ENCODE measurements at regions not wholly inside any gene's neighbourhood (a gene's known extent, or its start where the extent isn't known, plus 50 kb on each side); places are given as distances from the start of the nearest gene placed in this dataset.
A peak's percentile ranks its signal among the peaks of the same experiment; 100 is the strongest.
"Not testable (repeated sequence)": the region's sequence is repeated elsewhere in the genome, so short reads cannot be mapped to it uniquely, and the experiment has no call there.

DNA sequence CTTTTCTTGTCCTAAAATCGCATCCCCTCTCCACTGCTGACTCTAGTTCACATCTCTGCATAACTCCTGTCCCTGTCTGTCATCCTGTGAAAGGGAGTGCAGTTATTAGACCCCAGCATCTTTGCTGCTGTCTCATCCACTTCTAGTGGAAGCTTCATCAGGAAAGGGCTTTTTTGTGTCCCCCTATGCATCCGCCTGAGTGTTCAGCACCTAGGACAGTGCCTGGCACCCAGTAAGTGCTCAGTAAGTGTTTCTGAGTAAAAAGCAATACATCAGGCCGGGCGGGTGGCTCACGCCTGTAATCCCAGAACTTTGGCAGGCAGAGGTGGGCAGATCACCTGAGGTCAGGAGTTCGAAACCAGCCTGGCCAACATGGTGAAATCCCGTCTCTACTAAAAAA is 211.8 kb upstream of the FOXK1 start:
- peak; percentile 16 for DNase-seq (ENCODE audit: low read depth, low spot score)
- Mint-ChIP-seq H3K4me3 (no peak overlapping the region), H3K36me3 (ENCODE audit: low read depth) (no peaks in the 10 kb centered on the region), H3K27ac (ENCODE audit: unreplicated experiment) (no peak overlapping the region), H3K27me3 (ENCODE audit: low read depth) (peaks cover 26% of the 10 kb centered on the region), H3K4me1 (no peaks in the 10 kb centered on the region), H3K9me3 (no peaks in the 10 kb centered on the region)
- TF ChIP-seq, protein P1, sequence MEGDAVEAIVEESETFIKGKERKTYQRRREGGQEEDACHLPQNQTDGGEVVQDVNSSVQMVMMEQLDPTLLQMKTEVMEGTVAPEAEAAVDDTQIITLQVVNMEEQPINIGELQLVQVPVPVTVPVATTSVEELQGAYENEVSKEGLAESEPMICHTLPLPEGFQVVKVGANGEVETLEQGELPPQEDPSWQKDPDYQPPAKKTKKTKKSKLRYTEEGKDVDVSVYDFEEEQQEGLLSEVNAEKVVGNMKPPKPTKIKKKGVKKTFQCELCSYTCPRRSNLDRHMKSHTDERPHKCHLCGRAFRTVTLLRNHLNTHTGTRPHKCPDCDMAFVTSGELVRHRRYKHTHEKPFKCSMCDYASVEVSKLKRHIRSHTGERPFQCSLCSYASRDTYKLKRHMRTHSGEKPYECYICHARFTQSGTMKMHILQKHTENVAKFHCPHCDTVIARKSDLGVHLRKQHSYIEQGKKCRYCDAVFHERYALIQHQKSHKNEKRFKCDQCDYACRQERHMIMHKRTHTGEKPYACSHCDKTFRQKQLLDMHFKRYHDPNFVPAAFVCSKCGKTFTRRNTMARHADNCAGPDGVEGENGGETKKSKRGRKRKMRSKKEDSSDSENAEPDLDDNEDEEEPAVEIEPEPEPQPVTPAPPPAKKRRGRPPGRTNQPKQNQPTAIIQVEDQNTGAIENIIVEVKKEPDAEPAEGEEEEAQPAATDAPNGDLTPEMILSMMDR (conservative IDR thresholded peaks at IDR 0.05), result no peak

DNA sequence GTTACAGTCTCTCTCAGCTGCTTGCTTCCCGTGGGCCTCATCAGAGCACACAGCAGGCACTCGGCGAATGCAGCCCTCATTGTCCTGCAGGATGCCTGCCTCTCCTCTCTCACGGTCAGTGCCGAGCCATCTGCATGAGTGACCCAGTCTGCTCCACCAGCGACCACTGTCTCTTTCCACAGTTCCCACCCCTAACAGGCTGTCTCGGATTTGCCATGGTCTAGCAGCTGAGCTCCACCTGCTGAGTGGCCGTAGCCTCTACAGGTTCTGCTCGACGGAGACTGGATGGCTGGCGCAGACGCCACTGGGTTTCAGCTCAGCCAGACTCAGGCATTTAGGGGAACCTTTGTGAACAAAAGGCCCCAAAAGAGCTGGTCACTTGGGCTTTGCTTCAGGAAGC is 209.4 kb upstream of the FOXK1 start:
- no peaks in the 10 kb centered on the region for H3K36me3 Mint-ChIP-seq (ENCODE audit: low read depth)
- H3K27ac Mint-ChIP-seq (ENCODE audit: unreplicated experiment), result no peak overlapping the region
- H3K27me3 Mint-ChIP-seq (ENCODE audit: low read depth), result peaks cover 18% of the 10 kb centered on the region
- H3K4me1 Mint-ChIP-seq, result no peaks in the 10 kb centered on the region
- peak; percentile 4 for DNase-seq (ENCODE audit: low read depth, low spot score)
- H3K9me3 Mint-ChIP-seq, result no peaks in the 10 kb centered on the region
- TF ChIP-seq, protein P1 (conservative IDR thresholded peaks at IDR 0.05), result no peak
- H3K4me3 Mint-ChIP-seq, result no peak overlapping the region

GRCh38 chr7:4479367-4480039 is 202.6 kb upstream of the FOXK1 start:
- peaks cover 2% of the 10 kb centered on the region for H3K36me3 Mint-ChIP-seq (ENCODE audit: low read depth)
- H3K4me1 Mint-ChIP-seq, result no peaks in the 10 kb centered on the region
- H3K9me3 Mint-ChIP-seq, result peaks cover 10% of the 10 kb centered on the region
- H3K27ac Mint-ChIP-seq (ENCODE audit: unreplicated experiment), result no peak overlapping the region
- no peak overlapping the region for H3K4me3 Mint-ChIP-seq
- TF ChIP-seq, protein P1 (conservative IDR thresholded peaks at IDR 0.05), result peak; percentile 73
- DNase-seq (ENCODE audit: low read depth, low spot score), result peak; percentile 36
- H3K27me3 Mint-ChIP-seq (ENCODE audit: low read depth), result peaks cover 5% of the 10 kb centered on the region

- H3K9me3 Mint-ChIP-seq, result peaks cover 10% of the 10 kb centered on the region
Observed at GRCh38 chr7:4480131-4480530, 202.0 kb upstream of the FOXK1 start.

DNA sequence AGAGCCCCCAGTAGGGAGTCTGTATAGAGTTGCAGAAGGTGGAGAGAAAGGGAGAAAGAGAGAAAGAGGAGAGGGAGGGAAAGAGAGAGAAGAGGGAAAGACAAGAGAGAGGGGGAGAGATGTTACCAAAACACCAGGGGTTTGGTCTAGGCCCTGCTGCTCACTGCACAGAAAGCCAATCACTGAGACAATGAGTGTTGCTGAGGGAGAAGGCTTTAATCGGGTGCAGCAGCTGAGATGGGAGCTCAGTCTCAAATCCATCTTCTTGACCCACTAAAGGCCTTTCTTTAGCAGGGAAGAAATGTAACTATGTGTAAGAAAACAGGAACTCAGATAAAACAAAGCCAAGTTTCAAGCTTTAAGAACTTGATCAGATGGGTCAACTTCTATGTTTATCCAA is 198.2 kb upstream of the FOXK1 start:
- Mint-ChIP-seq H3K9me3 (peaks cover 10% of the 10 kb centered on the region), H3K36me3 (ENCODE audit: low read depth) (peaks cover 2% of the 10 kb centered on the region), H3K4me1 (no peaks in the 10 kb centered on the region), H3K27ac (ENCODE audit: unreplicated experiment) (no peak overlapping the region), H3K4me3 (no peak overlapping the region), H3K27me3 (ENCODE audit: low read depth) (peaks cover 5% of the 10 kb centered on the region)
- no peak for DNase-seq (ENCODE audit: low read depth, low spot score)
- TF ChIP-seq, protein P1 (conservative IDR thresholded peaks at IDR 0.05), result no peak

More at GRCh38 chr7:4480131-4480530, 202.0 kb upstream of the FOXK1 start:
- H3K4me3 Mint-ChIP-seq; H3K4me1 Mint-ChIP-seq; H3K27ac Mint-ChIP-seq (ENCODE audit: unreplicated experiment); H3K27me3 Mint-ChIP-seq (ENCODE audit: low read depth); DNase-seq (ENCODE audit: low read depth, low spot score); H3K36me3 Mint-ChIP-seq (ENCODE audit: low read depth): not testable (repeated sequence)

GRCh38 chr7:4484545-4484944 is 197.6 kb upstream of the FOXK1 start:
- peaks cover 5% of the 10 kb centered on the region for H3K27me3 Mint-ChIP-seq (ENCODE audit: low read depth)
- TF ChIP-seq, protein P1 (conservative IDR thresholded peaks at IDR 0.05), result no peak
- no peak overlapping the region for H3K27ac Mint-ChIP-seq (ENCODE audit: unreplicated experiment)
- no peaks in the 10 kb centered on the region for H3K4me1 Mint-ChIP-seq
- DNase-seq (ENCODE audit: low read depth, low spot score), result no peak
- H3K4me3 Mint-ChIP-seq, result no peak overlapping the region
- peaks cover 2% of the 10 kb centered on the region for H3K36me3 Mint-ChIP-seq (ENCODE audit: low read depth)
- peaks cover 8% of the 10 kb centered on the region for H3K9me3 Mint-ChIP-seq
